T-helper 9 cell (primary cell): ENCODE measurements at regions not wholly inside any gene's neighbourhood (a gene's known extent, or its start where the extent isn't known, plus 50 kb on each side); places are given as distances from the start of the nearest gene placed in this dataset.

ENCODE experiments used
- DNase-seq: peaks from one replicate; pipeline ENCODE4 v3.0.0-alpha.2; 2020

GRCh38 chr14:87712396-87713090, 280.4 kb downstream of the GALC start:
- no peak for DNase-seq

- no peak for DNase-seq
These were observed 287.5 kb downstream of the GALC start for GRCh38 chr14:87705439-87705896.

GRCh38 chr14:87698481-87698880, 294.5 kb downstream of the GALC start:
- no peak for DNase-seq

GRCh38 chr14:87696485-87696884, 296.5 kb downstream of the GALC start:
- no peak for DNase-seq

GRCh38 chr14:87691042-87691881, 301.7 kb downstream of the GALC start:
- DNase-seq, result no peak

GRCh38 chr14:87690076-87690613, 302.8 kb downstream of the GALC start:
- no peak for DNase-seq

- DNase-seq, result no peak
These were observed 304.5 kb downstream of the GALC start for GRCh38 chr14:87688524-87688923.

GRCh38 chr14:87687420-87687819, 305.6 kb downstream of the GALC start:
- no peak for DNase-seq

GRCh38 chr14:87686746-87687145, 306.2 kb downstream of the GALC start:
- no peak for DNase-seq

- DNase-seq, result no peak
These were observed 313.1 kb downstream of the GALC start for GRCh38 chr14:87679866-87680265.

GRCh38 chr14:87678624-87679023, 314.4 kb downstream of the GALC start:
- DNase-seq, result no peak

- DNase-seq, result no peak
These were observed 316.1 kb downstream of the GALC start for GRCh38 chr14:87676814-87677437.

GRCh38 chr14:87667659-87668058, 325.3 kb downstream of the GALC start:
- DNase-seq, result no peak

- no peak for DNase-seq
These were observed 336.7 kb downstream of the GALC start for GRCh38 chr14:87656315-87656714.

- no peak for DNase-seq
These were observed 340.7 kb downstream of the GALC start for GRCh38 chr14:87652278-87652677.

GRCh38 chr14:87644689-87645088, 348.3 kb downstream of the GALC start:
- no peak for DNase-seq

- DNase-seq, result no peak
These were observed 350.0 kb downstream of the GALC start for GRCh38 chr14:87643005-87643404.

GRCh38 chr14:87640553-87640952, 352.4 kb downstream of the GALC start:
- no peak for DNase-seq

GRCh38 chr14:87638196-87638595, 354.8 kb downstream of the GALC start:
- no peak for DNase-seq

- no peak for DNase-seq
These were observed 357.5 kb downstream of the GALC start for GRCh38 chr14:87635442-87635841.

GRCh38 chr14:87632796-87633195, 360.2 kb downstream of the GALC start:
- DNase-seq, result no peak

GRCh38 chr14:87630846-87631245, 362.1 kb downstream of the GALC start:
- DNase-seq, result no peak

- no peak for DNase-seq
These were observed 363.2 kb downstream of the GALC start for GRCh38 chr14:87629788-87630187.
